ENCODE measurements at regions not wholly inside any gene's neighbourhood (a gene's known extent, or its start where the extent isn't known, plus 50 kb on each side); places are given as distances from the start of the nearest gene placed in this dataset.
A peak's percentile ranks its signal among the peaks of the same experiment; 100 is the strongest.

DNA sequence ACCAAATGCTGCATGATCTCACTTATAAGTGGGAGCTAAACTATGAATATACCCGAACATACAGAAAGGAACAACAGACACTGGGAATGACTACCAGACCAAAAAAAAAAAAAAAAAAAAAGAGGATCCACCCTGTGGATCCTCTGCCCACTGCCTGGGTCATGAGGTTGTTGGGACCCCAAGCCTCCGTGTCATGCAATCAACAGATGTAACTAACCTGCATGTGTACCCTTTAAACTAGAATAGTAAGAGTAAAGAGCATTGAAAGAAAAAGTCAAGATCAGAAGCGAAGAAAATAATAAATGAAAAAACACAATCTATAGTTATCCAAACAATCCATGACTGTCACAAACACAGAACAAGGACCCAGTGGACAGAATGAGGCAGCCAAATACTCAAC is 109.5 kb upstream of the TOP3B start:
- no peak for DNase-seq

DNA sequence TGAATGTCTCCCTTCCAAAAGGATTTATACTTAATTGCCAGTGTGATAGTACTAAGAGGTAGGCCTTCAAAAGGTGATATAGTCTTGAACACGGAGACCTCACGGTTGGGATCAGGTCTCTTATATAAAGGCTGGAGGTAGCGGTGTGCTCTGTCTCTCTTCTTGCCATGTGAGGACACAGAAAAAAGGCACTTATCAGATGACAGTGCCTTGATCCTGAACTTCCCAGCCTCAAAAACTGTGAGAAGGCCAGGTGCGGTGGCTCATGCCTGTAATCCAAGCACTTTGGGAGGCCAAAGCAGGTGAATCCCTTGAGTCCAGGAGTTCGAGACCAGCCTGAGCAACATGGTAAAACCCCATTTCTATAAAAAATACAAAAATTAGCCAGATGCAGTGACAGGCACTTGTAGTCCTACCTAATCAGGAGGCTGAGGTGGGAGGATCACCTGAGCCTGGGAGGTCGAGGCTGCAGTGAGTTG is 108.9 kb upstream of the TOP3B start:
- no peak for DNase-seq

DNA sequence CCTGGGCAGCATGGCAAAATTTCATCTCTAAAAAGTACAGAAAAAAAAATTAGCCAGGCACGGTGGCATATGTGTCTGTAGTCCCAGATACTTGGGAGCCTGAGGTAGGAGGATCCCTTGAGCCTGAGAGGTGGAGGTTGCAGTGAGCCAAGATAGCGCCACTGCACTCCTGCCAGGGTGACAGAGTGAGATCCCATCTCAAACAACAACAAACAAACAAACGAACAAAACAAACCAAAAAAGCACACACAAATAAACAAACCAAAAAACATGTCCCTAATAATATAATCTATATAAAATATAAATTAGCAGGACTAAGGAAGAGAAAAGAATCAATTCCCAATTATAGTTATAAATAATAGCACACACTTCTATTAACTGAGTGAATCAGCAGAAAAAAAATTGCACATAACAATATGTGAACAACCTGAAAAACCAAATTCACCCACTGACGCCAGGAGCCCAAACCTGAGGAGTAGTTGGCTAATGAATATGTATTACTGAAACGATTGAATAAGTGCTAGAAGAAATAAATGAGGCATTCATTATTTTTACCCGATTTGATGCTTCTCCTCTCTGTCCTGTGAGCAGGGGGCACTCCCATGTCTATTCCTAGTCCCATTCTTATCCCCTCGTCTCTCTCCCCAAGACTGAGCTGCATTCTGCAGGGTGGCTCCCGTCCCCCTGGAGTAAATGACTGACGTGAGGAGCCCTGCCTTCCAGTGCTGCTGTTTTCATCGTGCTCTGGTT is 108.2 kb upstream of the TOP3B start:
- no peak for DNase-seq

DNA sequence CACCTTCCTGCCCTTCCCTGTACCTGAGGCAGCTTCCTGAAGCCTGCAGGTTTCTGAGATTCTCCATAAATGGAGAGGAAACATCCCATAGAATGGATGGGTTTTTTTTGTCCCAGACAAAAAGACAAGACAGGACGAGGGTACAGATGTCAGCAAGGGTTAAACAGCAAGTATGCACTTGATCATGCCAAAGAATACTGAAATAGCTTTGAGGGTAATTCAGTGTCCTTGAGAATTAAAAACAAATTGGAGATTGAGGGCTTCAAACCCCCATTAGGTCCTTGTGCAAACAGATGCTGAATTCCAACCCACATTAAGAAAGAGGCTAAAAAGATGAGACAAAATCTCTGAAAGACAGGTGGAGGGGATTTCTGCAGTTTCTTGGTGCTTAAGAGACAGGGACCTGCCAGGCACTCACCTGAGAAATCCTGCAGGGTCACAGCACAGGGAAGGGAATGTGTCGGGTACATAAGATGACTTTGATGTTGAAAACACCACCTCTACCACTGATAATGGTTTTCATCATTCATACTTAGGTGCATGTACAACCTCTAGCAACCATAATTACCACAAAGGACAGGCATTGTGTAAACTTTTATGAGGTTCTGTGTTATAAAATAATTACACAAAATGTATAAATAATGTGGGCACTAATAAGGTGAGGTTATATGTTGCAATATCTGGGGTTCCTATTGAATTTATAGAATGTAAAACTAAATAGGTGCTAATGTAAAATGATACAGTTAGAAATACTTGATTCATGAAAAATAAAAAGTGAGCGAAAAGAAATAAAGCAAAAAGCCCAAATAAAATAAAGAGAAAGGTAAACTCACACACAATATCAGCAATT is 107.1 kb upstream of the TOP3B start:
- DNase-seq, result no peak

DNA sequence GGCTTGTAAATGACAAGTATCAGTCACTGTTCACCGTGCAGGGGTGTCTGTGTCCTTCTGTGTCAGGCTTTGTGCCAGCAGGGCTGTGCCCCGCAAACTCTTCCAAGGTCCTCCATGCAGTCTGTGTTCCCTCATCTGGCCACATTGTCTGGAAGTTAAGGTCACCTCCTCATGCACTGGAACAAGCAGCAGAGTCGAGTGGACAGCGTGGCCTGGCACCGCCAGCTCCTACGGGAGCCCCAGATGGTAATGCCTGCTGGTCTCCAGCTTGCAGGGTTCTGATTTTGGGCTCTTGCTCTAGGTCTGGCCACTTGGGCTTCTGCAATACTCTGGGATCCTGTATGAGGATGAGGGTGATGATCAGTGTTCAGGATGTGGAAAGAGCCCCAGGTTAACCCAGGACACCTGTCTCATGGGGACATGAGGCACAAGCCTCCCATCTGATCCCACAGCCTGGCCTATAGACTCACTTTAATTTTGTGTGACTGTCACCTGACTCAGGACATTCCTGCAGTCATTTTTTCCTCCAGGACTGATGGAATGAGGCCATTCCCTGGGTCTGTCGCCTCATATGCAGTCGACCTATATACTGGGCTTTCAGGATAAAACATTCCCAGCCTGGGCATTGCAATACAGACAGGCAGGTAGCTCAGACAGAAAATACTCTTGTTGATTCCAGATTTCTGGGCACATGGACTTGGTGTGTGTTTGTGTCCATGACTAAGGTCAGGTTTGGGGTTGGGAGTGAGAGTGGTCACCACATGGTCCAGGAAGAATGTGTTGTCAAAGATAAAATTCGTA is 106.3 kb upstream of the TOP3B start:
- no peak for DNase-seq

DNA sequence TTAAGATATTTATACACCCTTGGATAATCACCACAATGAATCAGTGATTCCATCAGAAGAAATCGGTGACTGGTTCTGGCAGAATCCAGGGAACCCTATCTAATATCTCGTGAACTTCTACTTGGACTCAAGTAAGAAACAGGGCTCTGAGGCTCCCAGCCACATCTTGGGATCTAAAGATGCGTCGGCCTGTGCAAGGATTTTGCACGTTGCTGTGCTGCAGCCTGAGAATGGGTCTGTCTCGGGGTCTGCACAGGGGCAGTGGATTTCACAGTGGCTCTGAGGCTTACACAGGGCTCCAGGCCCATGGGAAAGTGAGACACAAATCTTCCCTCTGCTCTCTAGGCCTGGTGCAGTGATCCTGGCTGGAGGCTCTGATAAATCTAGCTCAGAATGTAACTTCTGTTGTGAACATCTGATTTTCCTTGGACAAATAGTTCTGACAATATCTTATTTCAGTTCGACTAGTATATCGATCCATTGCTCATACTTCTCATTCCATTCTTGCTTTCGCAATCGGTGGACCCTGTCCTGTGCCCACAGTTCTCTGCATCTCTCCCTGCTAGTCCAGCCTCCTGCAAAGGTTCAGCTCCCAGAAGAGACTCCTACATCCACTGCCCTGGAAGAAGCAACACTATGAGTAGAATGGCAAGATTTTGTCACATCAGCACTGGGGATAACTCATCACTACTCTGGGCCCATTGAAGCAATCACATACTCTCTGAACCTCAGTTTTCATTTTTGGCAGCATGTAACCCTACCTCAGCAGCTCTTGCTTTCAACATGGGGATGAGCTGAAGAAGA is 105.5 kb upstream of the TOP3B start:
- DNase-seq, result no peak

DNA sequence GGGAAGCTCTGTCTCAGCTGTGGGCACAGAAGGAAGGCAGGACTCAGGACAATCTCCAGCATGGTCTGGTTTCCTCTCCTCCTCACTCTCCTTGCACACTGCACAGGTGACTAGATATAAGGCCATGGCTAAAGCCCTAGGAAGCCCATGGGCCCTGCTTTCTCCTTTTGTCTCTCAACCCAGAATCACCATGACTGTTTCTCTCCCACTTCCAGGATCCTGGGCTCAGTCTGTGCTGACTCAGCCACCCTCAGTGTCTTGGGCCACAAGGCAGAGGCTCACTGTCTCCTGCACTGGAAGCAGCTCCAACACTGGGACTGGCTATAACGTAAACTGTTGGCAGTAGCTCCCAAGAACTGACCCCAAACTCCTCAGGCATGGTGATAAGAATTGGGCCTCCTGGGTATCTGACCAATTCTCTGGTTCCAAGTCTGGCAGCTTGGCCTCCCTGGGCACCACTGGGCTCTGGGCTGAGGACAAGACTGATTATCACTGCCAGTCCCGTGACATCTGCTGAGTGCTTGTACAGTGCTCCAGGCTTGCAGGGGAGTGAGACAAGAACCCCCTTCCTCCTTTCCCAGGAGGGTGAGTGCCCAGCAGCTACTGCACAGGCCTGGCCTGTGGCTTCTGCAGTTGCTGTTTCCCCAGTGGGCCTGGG is 104.0 kb upstream of the TOP3B start:
- no peak for DNase-seq

DNA sequence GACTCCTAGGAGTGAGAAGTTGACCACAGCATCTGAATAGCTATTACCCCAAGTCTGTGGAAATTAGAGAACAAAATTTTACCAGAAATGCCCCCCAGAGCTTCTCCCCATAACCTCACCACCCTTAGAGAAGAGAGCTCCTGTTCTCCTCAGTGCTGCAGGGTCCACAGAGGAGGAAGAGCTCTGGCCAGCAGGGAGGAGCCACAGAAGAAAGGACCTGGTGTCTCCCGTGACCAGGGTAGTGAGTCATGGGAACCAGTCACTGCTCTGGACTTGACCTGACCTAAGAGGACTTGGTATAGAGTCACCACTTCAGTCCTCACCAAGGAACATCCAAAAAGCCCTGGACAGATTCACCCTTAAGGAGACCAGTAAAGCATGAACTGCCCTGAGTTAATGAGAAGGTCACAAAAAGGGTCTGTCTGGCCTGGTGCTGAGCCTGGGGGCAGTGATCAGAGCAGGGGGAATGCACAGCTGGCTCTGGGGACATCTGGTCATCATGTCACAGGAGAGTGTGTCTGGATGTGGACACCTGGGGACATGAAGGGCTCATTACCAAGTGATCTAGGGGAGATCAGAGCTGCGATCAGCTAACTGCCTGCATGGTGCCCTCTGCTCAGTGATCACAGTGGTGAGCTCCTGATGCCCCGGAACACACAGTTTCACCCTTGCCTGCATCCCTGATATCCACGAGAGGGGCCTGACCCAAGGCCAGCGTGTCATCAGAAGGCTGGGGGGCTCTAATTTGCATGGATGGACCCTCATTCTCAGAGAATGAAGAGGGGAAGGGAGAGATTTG is 103.3 kb upstream of the TOP3B start:
- peak in 1 of 2 donors; percentile 63 for DNase-seq

DNA sequence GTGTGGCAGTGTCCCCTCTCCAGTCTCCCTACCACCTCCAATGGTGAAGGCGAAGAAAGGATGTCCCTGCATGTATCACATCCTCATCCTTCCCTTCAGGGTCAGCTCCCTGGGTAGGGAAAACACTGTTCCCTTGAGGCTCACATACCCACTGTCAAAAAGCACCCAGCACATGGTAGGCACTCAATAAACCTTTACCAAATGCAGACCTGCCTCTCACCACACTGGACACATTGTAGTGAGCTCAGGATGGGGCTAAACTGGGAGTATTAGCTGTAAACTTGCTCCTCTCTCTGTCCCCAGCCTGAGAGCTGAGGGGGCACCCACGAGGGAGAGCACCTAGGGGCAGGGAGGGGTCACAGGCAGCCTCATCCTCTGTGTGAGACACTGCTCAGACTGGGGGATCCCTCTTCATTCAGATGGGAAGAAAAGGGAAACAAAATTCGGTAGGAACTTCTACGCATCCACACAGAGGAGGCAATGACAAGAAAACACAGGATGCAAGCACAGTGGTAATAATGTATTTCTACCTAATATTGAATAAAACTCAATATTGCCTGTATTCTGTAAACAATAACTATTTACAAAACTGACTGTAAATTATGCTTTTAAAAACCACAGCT is 101.6 kb upstream of the TOP3B start:
- DNase-seq, result no peak

DNA sequence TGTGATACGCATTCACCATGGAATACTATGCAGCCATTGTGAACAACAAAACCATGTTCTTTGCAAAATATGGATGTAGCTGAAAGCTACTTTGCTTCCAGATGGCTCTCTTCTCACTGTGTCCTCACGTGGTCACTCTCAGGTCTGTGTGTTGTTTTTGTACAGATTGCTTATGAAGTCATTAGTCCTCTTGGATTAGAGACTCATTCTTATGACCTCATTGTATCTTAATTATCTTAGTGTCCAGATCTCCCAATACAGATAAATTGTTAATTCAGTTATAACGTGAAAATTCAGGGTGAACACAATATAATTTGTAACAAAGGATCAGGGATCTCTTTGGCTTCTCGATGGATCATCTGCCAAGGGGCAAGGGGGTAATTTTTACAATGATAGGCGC is 100.4 kb upstream of the TOP3B start:
- DNase-seq, result no peak

DNA sequence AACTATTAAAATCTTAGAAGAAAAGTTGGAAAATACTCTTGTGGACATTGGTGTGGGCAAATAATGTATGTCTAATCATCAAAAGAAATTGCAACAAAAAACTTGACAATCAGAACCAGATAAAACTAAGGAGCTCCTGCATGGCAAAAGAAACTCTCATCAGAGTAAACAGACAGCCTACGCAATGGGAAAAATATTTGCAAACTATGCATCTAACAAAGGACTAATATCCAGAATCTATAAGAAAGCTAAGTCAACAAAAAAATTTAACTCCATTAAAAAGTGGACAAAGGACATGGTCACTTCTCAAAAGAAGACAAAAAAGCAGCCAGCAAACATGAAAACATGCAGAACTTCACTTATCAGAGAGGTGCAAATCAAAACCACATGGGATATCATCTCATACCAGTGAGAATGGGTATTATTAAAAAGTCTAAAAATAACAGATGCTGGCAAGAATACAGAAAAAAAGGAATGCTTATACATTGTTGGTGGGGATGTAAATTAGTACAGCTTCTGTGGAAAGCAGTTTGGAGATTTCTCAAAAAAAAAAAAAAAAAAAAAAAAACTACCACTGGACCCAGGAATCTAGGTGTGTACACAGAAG is 99.7 kb upstream of the TOP3B start:
- no peak for DNase-seq

DNA sequence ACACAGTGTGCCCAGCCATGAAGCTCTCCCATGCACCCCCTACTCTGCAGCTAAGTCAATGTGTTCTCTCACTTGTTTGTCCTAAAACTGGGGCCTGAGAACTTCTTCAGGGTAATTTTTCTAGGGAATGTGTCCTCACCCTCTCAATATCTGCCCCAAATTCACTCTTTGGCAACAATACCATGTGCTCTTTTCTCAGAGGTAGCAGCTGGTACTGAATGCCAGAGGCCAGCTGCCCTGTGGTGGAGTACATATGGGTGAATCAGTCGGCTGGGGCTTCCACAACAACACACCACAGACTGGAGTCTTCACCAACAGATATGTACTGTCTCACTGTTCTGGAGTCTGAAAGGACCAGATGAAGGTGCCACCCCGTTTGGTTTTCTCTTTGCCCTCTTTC is 97.7 kb upstream of the TOP3B start:
- no peak for DNase-seq

DNA sequence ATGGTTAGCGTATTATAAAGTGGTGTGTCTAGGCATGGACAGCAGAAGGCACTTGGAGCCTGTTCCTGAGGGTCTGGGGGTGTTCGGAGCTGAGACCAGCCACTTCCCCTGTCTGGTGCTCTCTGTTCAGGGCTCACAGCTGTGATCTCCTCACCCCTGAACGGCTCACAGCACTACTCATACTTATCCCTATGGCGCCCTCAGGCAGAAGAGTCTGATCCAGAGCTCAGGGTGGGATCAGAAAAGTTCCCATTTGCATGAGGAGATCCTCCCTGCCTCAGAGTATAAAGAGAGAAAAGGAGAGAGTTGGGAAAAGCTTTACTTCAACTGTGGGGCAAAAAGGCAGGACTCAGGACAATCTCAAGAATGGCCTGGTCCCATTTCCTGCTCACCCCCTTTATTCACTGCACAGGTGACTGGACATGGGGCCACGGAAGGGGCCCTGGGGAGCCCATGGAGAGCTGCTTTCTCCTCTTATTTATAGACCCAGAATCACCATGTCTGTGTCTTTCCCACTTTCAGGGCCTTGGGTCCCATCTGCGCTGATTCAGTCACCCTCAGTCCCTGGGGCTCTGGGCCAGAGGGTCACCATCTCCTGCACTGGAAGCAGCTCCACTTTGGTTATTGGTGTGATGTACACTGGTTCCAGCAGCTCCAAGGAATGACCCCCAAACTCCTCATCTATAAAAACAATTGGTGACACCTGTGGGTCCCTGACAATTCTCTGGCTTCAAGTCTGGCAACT is 97.0 kb upstream of the TOP3B start:
- DNase-seq, result no peak

DNA sequence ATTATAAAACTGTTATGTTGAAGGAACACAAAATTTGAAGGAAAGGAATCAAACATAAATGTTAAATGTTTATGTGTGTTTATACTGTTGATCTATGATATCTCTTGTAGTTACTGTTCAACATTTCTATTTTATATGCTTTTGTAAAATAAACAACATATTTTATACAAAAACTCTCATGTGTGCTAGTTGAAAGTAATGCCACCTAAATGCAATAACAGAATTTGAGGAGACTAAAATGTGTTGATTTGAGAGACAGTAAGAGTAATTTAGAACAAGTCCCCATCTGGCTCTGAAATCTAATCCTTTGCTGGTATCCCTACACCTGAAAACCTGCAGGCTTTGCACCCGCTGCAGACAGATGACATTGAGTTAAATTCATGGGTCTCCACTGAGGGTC is 95.7 kb upstream of the TOP3B start:
- no peak for DNase-seq

DNA sequence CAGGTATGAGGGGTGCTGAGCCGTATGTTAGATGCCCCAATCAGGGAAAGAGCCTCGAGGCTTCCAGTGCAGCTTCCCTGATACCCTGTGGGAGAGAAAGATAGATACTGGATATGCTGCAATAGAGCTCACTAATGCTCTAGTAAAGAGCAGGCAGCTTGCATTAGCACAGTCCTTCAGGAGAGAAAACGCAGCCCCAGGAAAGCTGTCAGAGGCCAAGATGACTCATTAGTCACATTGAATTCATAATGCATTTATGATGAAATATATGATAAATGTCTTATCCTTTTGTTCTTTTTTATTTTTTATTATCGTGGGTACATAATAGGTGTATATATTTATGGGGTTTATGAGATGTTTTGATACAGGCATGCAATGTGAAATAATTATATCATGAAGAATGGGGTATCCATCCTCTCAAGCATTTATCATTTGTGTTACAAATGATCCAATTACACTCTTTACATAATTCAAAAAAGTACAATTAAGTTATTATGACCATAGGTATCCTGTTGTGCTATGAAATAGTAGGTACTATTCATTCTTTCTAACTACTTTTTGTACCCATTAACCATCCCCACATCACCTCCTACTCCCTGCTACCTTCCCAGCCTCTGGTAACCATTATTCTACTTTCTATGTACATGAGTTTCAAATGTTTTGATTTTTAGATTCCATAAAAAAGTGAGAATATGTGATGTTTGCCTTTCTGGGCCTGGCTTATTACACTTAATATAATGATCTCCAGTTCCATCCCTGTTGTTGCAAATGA is 94.5 kb upstream of the TOP3B start:
- no peak for DNase-seq

DNA sequence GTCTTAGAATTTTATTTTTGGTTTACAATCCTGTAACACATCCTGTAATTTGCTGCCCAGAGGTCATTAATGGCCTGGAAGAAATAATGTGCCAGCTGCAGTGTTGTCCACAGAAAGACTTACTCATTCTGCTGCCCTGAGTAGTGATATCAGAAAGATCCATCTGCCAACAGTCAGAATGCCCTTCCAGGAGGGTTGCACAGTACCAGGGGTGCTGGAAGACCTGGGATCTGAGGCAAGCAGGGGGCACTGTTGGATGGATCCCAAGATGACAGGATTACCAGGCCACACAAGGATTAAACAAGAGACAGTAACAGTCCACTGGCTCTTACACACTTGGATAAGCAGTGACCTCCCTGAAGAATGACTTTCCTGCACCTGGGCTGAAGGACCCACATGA is 93.8 kb upstream of the TOP3B start:
- DNase-seq, result no peak

DNA sequence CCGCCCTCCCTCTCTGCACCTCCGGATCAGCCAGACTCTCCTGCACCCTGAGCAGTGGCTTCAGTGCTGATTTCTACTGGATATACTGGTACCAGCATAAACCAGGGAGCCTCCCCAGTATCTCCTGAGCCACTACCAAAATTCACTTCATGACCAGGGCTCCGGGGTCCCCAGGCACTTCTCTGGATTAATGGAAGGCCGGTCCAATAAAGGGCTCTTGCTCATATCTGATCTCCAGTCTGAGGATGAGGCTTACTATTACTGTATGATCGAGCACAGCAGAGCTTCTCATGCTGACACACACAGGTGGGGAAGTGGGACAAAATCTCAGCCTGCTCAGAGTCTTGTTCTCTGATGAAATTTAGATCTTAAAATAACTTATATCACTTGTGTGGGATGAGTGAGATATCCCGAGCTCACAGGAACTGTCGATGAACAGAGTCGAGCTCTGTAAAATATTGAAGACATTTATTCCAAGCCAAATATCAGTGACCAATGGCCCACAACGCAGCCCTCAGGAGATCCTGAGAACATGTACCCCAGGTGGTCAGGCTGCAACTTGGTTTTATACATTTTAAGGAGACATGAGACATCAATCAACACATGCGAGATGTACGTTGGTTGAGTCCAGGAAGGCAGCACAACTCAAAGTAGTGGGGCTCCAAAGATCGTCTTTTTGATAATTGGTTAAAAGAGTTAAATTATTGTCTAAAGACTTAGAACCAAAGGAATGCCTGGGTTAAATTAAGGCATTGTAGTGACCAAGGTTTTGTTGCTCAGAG is 93.0 kb upstream of the TOP3B start:
- no peak for DNase-seq
